OCI-LY3 (cell line): ENCODE measurements at regions not wholly inside any gene's neighbourhood (a gene's known extent, or its start where the extent isn't known, plus 50 kb on each side); places are given as distances from the start of the nearest gene placed in this dataset.

Experiments
- EZH2phosphoT487 ChIP-seq: fragments of 200-600 bp; shearing (Covaris generic); IDR thresholded peaks from 2 replicates; pipeline ENCODE4 v1.6.1; 2018; ENCODE audit warnings: antibody characterized with exemption, mixed run types, low read depth
- TF ChIP-seq, protein P1 (sequence below): fragments of 200-600, 300-600 bp; sonication (generic); IDR thresholded peaks from 2 replicates; pipeline ENCODE4 v1.5.1; 2014; ENCODE audit warnings: antibody characterized with exemption, low read length, low read depth

DNA sequence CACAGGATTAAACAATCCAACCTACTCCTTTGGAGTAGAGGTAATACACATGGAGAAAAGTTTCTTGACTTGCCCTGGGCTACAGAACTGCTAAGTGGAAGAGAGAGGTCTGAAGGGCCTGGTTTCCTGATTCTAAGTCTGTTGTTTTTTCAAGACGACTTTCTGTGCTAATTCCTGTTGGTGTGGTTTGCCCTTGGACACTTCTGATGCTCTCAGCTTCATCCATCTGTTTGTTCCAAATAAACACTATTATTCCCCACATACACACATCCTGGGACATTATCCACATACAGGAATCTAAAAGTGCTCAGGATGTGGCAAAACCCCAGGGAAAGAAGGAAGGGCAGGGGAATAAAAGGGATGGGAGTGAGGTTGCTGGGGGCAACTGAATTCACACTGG lies 393.5 kb upstream of the TBL1XR1 start:
- TF ChIP-seq, protein P1, sequence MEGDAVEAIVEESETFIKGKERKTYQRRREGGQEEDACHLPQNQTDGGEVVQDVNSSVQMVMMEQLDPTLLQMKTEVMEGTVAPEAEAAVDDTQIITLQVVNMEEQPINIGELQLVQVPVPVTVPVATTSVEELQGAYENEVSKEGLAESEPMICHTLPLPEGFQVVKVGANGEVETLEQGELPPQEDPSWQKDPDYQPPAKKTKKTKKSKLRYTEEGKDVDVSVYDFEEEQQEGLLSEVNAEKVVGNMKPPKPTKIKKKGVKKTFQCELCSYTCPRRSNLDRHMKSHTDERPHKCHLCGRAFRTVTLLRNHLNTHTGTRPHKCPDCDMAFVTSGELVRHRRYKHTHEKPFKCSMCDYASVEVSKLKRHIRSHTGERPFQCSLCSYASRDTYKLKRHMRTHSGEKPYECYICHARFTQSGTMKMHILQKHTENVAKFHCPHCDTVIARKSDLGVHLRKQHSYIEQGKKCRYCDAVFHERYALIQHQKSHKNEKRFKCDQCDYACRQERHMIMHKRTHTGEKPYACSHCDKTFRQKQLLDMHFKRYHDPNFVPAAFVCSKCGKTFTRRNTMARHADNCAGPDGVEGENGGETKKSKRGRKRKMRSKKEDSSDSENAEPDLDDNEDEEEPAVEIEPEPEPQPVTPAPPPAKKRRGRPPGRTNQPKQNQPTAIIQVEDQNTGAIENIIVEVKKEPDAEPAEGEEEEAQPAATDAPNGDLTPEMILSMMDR: no peak
- no peak for TF ChIP-seq EZH2phosphoT487
